HK-2 (cell line): ENCODE measurements at regions not wholly inside any gene's neighbourhood (a gene's known extent, or its start where the extent isn't known, plus 50 kb on each side); places are given as distances from the start of the nearest gene placed in this dataset.
"Not testable (repeated sequence)": the region's sequence is repeated elsewhere in the genome, so short reads cannot be mapped to it uniquely, and the experiment has no call there.

Experiments used
- DNase-seq: peaks from one replicate; pipeline ENCODE4 v3.0.0-alpha.2; 2018; ENCODE audit not compliant: unreplicated experiment

GRCh38 chr15:87722941-87723691 is 533.4 kb downstream of the NTRK3 start:
- no peak for DNase-seq

GRCh38 chr15:87720235-87720634 is 536.3 kb downstream of the NTRK3 start:
- DNase-seq = no peak

GRCh38 chr15:87716422-87716821 is 540.1 kb downstream of the NTRK3 start:
- DNase-seq = no peak

- DNase-seq = no peak
Measured at GRCh38 chr15:87715252-87715651, 541.3 kb downstream of the NTRK3 start.

GRCh38 chr15:87713475-87713879 is 543.1 kb downstream of the NTRK3 start:
- no peak for DNase-seq

GRCh38 chr15:87712211-87712610 is 544.3 kb downstream of the NTRK3 start:
- no peak for DNase-seq

- no peak for DNase-seq
Measured at GRCh38 chr15:87711026-87711425, 545.5 kb downstream of the NTRK3 start.

GRCh38 chr15:87710406-87710805 is 546.1 kb downstream of the NTRK3 start:
- DNase-seq = no peak

GRCh38 chr15:87707566-87708130 is 548.9 kb downstream of the NTRK3 start:
- no peak for DNase-seq

- no peak for DNase-seq
Measured at GRCh38 chr15:87707071-87707470, 549.5 kb downstream of the NTRK3 start.

GRCh38 chr15:87706001-87706400 is 550.5 kb downstream of the NTRK3 start:
- no peak for DNase-seq

- no peak for DNase-seq
Measured at GRCh38 chr15:87704276-87704675, 552.3 kb downstream of the NTRK3 start.

- no peak for DNase-seq
Measured at GRCh38 chr15:87703327-87704111, 553.0 kb downstream of the NTRK3 start.

- DNase-seq = no peak
Measured at GRCh38 chr15:87702270-87702669, 554.3 kb downstream of the NTRK3 start.

GRCh38 chr15:87698467-87698866 is 558.1 kb downstream of the NTRK3 start:
- DNase-seq = not testable (repeated sequence)

- DNase-seq = no peak
Measured at GRCh38 chr15:87689716-87690115, 566.8 kb downstream of the NTRK3 start.

GRCh38 chr15:87687523-87687870 is 569.0 kb downstream of the NTRK3 start:
- no peak for DNase-seq

GRCh38 chr15:87686841-87687522 is 569.6 kb downstream of the NTRK3 start:
- DNase-seq = no peak

GRCh38 chr15:87686339-87686738 is 570.2 kb downstream of the NTRK3 start:
- no peak for DNase-seq

GRCh38 chr15:87682527-87682926 is 574.0 kb downstream of the NTRK3 start:
- no peak for DNase-seq

- no peak for DNase-seq
Measured at GRCh38 chr15:87681104-87681503, 575.4 kb downstream of the NTRK3 start.

GRCh38 chr15:87680208-87680607 is 576.3 kb downstream of the NTRK3 start:
- DNase-seq = no peak
